Liver (tissue), 8 donors: ENCODE measurements at regions not wholly inside any gene's neighbourhood (a gene's known extent, or its start where the extent isn't known, plus 50 kb on each side); places are given as distances from the start of the nearest gene placed in this dataset.

Experiments
- DNase-seq: peaks from one replicate; pipeline ENCODE4 v3.0.0-alpha.2; 2017; ENCODE audit warnings: low spot score
- H3K27ac ChIP-seq, 2 donors: one replicate each; pipeline ENCODE4 v1.7.0; 2013; ENCODE audit warnings: inconsistent platforms in 2 of 2, low read length in 2 of 2, control low read depth in 1 of 2, low read depth in 1 of 2, mild to moderate bottlenecking in 1 of 2
- H3K27me3 ChIP-seq, 4 donors: one replicate each; pipeline versions ENCODE4 v1.6.1 to v1.7.0; 2013; ENCODE audit warnings: low read length in 3 of 4, inconsistent platforms in 1 of 4, mild to moderate bottlenecking in 1 of 4, moderate library complexity in 1 of 4; ENCODE audit not compliant: control insufficient read depth in 4 of 4, insufficient read depth in 4 of 4
- H3K36me3 ChIP-seq, 4 donors: one replicate each; pipeline versions ENCODE4 v1.6.1 to v1.7.0; 2013; ENCODE audit warnings: low read length in 3 of 4, mild to moderate bottlenecking in 3 of 4, low read depth in 1 of 4, moderate library complexity in 1 of 4; ENCODE audit not compliant: control insufficient read depth in 4 of 4, insufficient read depth in 3 of 4
- H3K4me1 ChIP-seq, 4 donors: one replicate each; pipeline versions ENCODE4 v1.6.1 to v1.7.0; 2013; ENCODE audit warnings: low read length in 3 of 4, mild to moderate bottlenecking in 3 of 4, moderate library complexity in 1 of 4; ENCODE audit not compliant: control insufficient read depth in 4 of 4, insufficient read depth in 4 of 4
- H3K4me3 ChIP-seq, 3 donors: one replicate each; pipeline versions ENCODE4 v1.6.1 to v1.7.0; 2013; ENCODE audit warnings: low read length in 3 of 3, control low read depth in 1 of 3, low read depth in 1 of 3, mild to moderate bottlenecking in 1 of 3
- H3K9ac ChIP-seq, 2 donors: one replicate each; pipeline ENCODE4 v1.7.0; 2013; ENCODE audit warnings: low read length in 2 of 2, mild to moderate bottlenecking in 2 of 2, moderate library complexity in 2 of 2, control low read depth in 1 of 2, low read depth in 1 of 2
- H3K9me3 ChIP-seq, 4 donors: one replicate each; pipeline versions ENCODE4 v1.6.1 to v1.7.0; 2013; ENCODE audit warnings: low read length in 3 of 4; ENCODE audit not compliant: control insufficient read depth in 4 of 4
- ATF3 ChIP-seq: IDR thresholded peaks from 2 replicates; pipeline ENCODE4 v1.6.1; 2016; ENCODE audit warnings: antibody characterized with exemption
- CTCF ChIP-seq: fragments of 150-350 bp; IDR thresholded peaks from 2 replicates; pipeline ENCODE4 v1.5.1; 2017; ENCODE audit warnings: improper control_type of control experiment, low read depth, low read length; ENCODE audit not compliant: missing input control
- EGR1 ChIP-seq, 2 donors: IDR thresholded peaks; 2 replicates each; pipeline ENCODE4 v1.6.1; 2016 to 2018; ENCODE audit warnings: antibody characterized with exemption in 2 of 2, low read depth in 2 of 2
- FOXA1 ChIP-seq: IDR thresholded peaks from 2 replicates; pipeline ENCODE4 v1.6.1; 2016; ENCODE audit warnings: antibody characterized with exemption
- FOXA2 ChIP-seq: IDR thresholded peaks from 2 replicates; pipeline ENCODE4 v1.6.1; 2016; ENCODE audit warnings: antibody characterized with exemption
- GABPA ChIP-seq, 2 donors: IDR thresholded peaks in 1 of 2; conservative IDR thresholded peaks in 1 of 2; 2 replicates each; pipeline ENCODE4 v1.6.1; 2016; ENCODE audit warnings: antibody characterized with exemption in 2 of 2, mild to moderate bottlenecking in 1 of 2, moderate library complexity in 1 of 2
- JUND ChIP-seq, 2 donors: IDR thresholded peaks; 2 replicates each; pipeline ENCODE4 v1.6.1; 2016; ENCODE audit warnings: antibody characterized with exemption in 2 of 2
- MAX ChIP-seq: IDR thresholded peaks from 2 replicates; pipeline ENCODE4 v1.6.1; 2016; ENCODE audit warnings: antibody characterized with exemption
- NR2F2 ChIP-seq: IDR thresholded peaks from 2 replicates; pipeline ENCODE4 v1.6.1; 2016; ENCODE audit warnings: antibody characterized with exemption
- RAD21 ChIP-seq, 2 donors: IDR thresholded peaks; 2 replicates each; pipeline ENCODE4 v1.6.1; 2016; ENCODE audit warnings: antibody characterized with exemption in 2 of 2, mild to moderate bottlenecking in 2 of 2
- REST ChIP-seq: IDR thresholded peaks from 2 replicates; pipeline ENCODE4 v1.6.1; 2016; ENCODE audit warnings: antibody characterized with exemption, mild to moderate bottlenecking
- RXRA ChIP-seq, 2 donors: IDR thresholded peaks; 2 replicates each; pipeline ENCODE4 v1.6.1; 2017 to 2018; ENCODE audit warnings: antibody characterized with exemption in 2 of 2, mild to moderate bottlenecking in 1 of 2
- SP1 ChIP-seq: IDR thresholded peaks from 2 replicates; pipeline ENCODE4 v1.6.1; 2018; ENCODE audit warnings: antibody characterized with exemption, mild to moderate bottlenecking
- TAF1 ChIP-seq: conservative IDR thresholded peaks from 2 replicates; pipeline ENCODE4 v1.6.1; 2016; ENCODE audit warnings: antibody characterized with exemption, mild to moderate bottlenecking
- YY1 ChIP-seq: IDR thresholded peaks from 2 replicates; pipeline ENCODE4 v1.6.1; 2016; ENCODE audit warnings: antibody characterized with exemption, mild to moderate bottlenecking
- WGBS: extraction: QIAGEN DNeasy Blood & Tissue Kit; methylation state at CpG from one replicate; pipeline ENCODE4 v1.1.7; 2013; 5-methylcytosine and 5-hydroxymethylcytosine counted together
- donor health status: healthy.
- donor health status: healthy.
- donor health status: healthy.
- donor health status: healthy.
- donor health status: healthy.

GRCh38 chr18:5662586-5663090, 118.8 kb upstream of the EPB41L3 start (continued):
- TF ChIP-seq RAD21 (IDR thresholded peaks at IDR 0.05) (no peak), TAF1 (no peak), RXRA (IDR thresholded peaks at IDR 0.05) (no peak), JUND (IDR thresholded peaks at IDR 0.05) (no peak), FOXA2 (no peak)

GRCh38 chr18:5661179-5661578, 117.4 kb upstream of the EPB41L3 start:
- Histone ChIP-seq H3K27me3 (peaks cover 0 to 2% (median 0%) of the 10 kb centered on the region in 4 donors), H3K27ac (no peak overlapping the region), H3K9ac (no peak overlapping the region), H3K9me3 (no peaks in the 10 kb centered on the region), H3K4me3 (no peak overlapping the region), H3K36me3 (no peaks in the 10 kb centered on the region), H3K4me1 (no peaks in the 10 kb centered on the region)
- WGBS: 89% methylated on average over 1 of the region's 1 CpG
- no peak for DNase-seq
- TF ChIP-seq REST (no peak), NR2F2 (no peak), SP1 (no peak), ATF3 (no peak), FOXA2 (no peak), MAX (no peak), GABPA (IDR thresholded peaks at IDR 0.05 in 1 of 2, conservative IDR thresholded peaks at IDR 0.05 in 1 of 2) (no peak)

GRCh38 chr18:5653802-5654201, 110.0 kb upstream of the EPB41L3 start:
- TF ChIP-seq RAD21 (IDR thresholded peaks at IDR 0.05) (no peak), REST (no peak), YY1 (no peak), RXRA (IDR thresholded peaks at IDR 0.05) (no peak), CTCF (no peak), EGR1 (IDR thresholded peaks at IDR 0.05; ENCODE audit: low read depth in 2 of 2) (no peak), FOXA2 (no peak), TAF1 (no peak), FOXA1 (no peak), SP1 (no peak), GABPA (IDR thresholded peaks at IDR 0.05 in 1 of 2, conservative IDR thresholded peaks at IDR 0.05 in 1 of 2) (no peak)
- Histone ChIP-seq H3K27ac (no peak overlapping the region), H3K36me3 (no peaks in the 10 kb centered on the region), H3K9me3 (no peaks in the 10 kb centered on the region), H3K9ac (no peak overlapping the region), H3K4me3 (no peak overlapping the region), H3K27me3 (no peaks in the 10 kb centered on the region), H3K4me1 (no peaks in the 10 kb centered on the region)
- no peak for DNase-seq
- 87% methylated on average over 3 of the region's 3 CpGs for WGBS
